ENCODE measurements at regions not wholly inside any gene's neighbourhood (a gene's known extent, or its start where the extent isn't known, plus 50 kb on each side); places are given as distances from the start of the nearest gene placed in this dataset.

DNA sequence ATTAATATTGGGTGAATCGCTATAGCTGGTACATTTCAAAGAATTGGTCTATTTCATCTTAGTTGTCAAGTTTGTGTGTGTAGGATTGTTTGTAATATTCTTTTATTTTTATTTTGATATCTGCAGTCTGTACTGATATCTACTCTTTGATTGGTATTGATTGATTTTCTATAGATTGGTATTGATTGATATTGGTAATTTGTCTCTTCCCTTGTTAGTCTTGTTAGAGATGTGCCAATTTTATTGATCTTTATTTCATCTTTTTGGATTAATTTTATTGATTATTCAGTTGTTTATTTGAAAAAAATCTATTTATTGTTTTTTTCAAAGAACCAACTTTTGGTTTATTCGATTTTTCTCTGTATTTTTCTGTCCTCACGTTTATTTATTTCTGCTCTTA lies 61.4 kb downstream of the TM2D3 start:
- in situ Hi-C loops (cut with MboI; ENCODE audit: low pct_unique_long_range_greater_than_20kb, low sequenced_read_pairs): no loop called here
- DNase-seq: no peak

DNA sequence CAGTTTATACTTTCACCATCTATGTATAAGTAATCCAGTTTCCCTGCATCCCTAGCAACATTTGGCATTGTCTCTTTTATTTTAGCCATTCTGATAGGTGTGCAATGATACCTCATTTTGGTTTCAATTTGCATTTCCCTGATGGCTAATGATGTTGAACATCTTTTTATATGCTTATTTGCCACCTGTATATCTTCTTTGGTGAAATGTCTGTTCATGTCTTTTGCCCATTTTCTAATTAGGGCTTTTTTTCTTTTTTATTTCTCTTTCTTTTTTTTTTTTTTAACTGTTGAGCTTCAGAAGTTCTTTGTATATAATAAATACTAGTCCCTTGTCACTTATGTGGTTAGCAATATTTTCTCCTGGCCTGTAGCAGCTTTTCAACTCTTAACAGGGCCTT lies 68.9 kb downstream of the TM2D3 start:
- in situ Hi-C loops (cut with MboI; ENCODE audit: low pct_unique_long_range_greater_than_20kb, low sequenced_read_pairs): no loop called here

DNA sequence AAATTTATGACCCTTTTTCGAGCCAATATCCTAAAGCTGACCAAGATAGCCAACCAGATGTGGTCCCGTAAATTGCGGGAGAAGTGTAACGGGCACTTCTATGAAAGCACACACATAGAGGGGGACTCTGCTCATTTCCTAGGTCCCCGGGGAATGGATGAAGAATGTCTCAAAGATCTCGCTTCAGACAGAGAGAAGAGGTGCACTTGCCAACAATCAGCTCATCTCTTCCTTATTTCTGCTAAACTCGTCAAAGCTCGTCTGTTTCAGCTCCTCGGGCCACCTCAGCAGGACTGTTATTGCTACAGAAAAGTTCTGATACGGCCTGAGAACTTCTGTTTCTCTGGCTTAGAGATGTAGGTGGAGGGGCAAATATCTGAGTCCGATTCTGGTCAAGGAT lies 71.8 kb downstream of the TM2D3 start:
- DNase-seq: no peak
- in situ Hi-C loops (cut with MboI; ENCODE audit: low pct_unique_long_range_greater_than_20kb, low sequenced_read_pairs): no loop called here

More for the DNA sequence above, 68.9 kb downstream of the TM2D3 start:
- no peak for DNase-seq

DNA sequence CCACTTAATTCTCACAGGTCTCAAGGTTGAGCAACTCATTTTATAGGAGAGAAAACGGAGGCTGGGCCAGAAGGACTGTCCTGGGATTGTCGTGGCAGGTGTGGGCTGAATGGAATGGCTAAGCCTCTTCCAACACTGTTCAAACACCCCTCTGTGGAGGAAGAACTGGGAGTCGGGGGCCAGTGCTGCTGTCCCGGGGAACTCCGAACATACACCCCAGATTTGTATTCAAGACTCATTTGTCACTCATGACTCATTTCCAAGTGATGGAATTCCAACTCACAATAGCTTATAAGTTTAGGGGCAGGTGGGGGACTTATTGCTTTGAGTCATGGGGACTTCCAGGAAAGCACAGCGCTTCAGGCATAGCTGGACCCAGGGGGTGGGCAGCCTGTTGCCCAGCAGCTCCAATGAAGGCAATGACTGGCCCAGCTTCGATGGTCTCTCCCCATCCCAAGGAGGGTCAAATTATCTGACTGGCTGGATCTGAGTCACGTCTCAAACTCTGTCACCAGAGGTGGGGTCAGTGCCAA lies 72.5 kb downstream of the TM2D3 start:
- DNase-seq: no peak
- in situ Hi-C loops (cut with MboI; ENCODE audit: low pct_unique_long_range_greater_than_20kb, low sequenced_read_pairs): no loop called here

DNA sequence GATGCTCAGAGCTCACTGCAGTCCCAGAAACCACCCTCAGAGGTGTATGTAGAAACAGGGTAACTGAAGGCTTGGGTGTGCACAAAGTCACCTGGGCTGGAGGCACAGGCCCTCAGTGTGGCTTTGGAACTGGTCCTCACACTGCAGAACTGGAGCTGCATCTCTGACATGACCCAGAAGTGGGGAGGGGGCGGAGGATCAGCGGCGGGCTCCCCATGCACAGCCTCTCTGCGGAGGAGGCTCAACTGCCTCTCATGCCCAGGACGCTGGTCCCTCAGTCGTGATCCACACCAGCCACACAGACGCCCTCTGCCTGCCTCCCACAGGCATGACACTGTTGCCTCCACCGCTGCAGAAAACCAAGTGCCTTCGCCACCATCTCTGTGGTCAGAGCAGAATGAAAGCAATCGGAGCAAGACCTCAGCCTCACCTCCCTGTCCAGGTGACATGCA lies 73.7 kb downstream of the TM2D3 start:
- in situ Hi-C loops (cut with MboI; ENCODE audit: low pct_unique_long_range_greater_than_20kb, low sequenced_read_pairs): no loop called here

DNA sequence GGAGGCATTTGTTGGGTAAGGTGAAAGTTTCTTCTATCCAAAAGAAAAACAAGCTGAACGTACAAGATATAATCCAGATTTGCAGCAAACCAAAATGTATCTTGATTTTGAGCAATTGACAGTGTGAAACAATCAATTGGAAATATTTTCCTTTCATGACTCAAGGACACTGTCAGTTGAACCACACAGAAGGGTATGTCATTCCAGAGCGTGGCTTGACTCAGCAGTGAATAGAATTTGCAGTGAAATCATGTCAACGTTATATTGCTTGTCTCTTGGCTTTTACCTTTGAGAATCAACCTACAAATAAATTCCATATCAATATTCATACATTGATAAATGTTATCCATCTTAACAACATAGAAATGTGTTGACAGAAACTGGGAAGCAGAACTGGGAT lies 78.2 kb downstream of the TM2D3 start:
- in situ Hi-C loops (cut with MboI; ENCODE audit: low pct_unique_long_range_greater_than_20kb, low sequenced_read_pairs): no loop called here
- DNase-seq: no peak

More for the DNA sequence above, 73.7 kb downstream of the TM2D3 start:
- DNase-seq: peak; percentile 61

DNA sequence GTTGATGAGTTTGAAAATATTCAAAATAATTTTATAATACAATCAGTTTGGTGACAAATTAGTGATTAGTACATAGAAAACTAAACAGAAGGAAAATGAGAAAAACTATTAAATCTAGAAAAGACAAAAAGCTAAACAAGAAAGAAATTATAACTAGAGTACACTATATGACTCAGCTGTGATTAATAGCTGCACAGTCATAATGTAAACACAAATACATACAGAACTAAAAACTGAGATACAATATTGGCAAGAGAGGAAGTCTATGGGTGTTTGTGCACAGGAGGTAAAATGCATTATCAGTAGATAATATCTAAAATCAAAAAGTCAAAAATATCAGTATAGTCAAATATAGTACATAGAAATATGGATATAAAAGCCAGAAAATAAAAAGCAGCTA lies 80.7 kb upstream of the PCSK6 start:
- in situ Hi-C loops (cut with MboI; ENCODE audit: low pct_unique_long_range_greater_than_20kb, low sequenced_read_pairs): no loop called here
- DNase-seq: no peak

DNA sequence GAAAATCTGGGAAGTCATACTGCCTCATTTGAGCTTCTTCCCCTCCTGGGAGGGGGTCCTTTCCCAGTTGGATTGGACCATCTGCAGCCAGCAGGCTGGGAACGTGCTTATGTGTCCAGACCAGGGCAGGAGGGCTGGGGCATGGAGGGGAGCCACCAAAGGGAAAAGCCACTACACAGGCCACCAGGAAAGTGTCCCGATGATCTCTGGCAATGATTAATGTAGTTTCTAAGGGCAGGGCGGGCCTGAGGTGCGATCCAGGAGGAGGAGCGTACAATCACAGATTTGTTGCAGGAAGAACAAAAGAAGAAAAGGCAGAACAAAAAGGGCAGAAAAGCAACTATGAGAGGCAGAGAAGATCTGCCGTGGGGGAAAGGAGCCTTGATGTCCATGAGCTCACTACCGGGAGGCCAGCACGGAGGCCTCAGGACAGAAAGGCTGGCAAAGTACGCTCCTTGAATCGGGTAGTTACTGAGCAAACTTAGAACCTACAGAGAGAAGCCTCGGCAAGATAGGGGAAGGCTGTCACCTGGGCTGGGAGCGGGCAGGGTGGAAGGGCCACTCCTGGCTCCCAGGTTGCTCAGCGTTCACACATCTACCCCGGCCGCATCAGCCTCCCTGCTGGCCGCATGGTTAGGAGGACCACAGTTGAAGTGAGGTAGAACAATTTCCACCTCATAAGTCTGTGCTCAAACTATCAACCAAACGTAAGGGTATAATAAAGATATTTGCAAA lies 79.5 kb upstream of the PCSK6 start:
- in situ Hi-C loops (cut with MboI; ENCODE audit: low pct_unique_long_range_greater_than_20kb, low sequenced_read_pairs): no loop called here

DNA sequence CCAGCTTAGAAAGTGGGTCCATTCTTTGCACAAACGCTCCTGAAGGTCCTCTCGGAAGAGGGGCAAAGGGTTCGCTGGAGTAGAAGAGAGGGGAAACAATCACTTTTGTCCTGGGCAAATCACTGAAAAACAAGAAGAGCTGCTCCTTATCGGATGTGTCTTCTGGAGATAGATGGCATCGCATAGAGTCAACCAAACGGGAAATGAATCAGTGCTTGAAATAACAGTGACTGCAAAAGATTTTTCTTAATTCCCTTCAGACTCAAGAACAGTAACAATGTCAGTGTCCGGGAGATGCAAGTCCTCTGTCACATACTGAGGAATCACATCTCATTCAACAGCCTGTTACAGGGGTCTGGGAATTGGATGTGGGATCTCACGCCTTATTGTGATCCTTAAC lies 78.8 kb upstream of the PCSK6 start:
- in situ Hi-C loops (cut with MboI; ENCODE audit: low pct_unique_long_range_greater_than_20kb, low sequenced_read_pairs): no loop called here
- DNase-seq: no peak

More for the DNA sequence above, 79.5 kb upstream of the PCSK6 start:
- no peak for DNase-seq

DNA sequence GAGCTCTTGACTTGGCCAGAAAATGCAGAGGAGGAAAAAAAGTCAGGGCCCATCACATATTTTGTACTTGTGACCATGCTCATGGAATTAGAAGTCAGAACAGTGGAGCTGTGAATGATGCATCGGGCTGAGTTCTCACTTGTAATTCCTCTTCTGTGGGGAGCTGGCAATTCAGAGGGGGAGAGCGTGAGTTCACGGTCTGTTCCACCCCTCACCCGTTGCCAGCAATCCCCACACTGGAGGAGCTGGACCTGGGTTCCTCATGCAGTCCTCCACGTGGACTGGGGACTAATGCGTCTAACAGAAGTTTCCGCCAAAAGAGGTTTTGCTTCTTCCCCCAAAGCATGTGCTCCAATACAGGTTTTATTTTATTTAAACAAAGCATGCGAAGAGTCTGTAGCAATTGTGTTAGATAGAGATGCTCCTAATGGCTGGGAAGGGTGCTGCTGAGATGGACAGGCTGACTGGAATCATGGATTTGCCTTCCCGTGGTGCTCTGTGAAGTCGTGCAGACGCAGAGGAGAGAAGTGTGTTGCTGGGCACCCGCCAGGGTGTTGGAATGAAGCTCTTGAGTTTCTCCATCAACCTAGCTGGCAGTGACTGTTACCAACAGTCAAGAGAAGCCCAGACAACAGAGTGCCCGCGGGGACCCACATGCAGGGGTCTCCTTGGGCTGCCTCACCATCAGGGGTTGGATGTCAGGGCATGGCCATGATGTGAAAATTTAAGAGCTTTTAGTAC lies 77.4 kb upstream of the PCSK6 start:
- no peak for DNase-seq
- in situ Hi-C loops (cut with MboI; ENCODE audit: low pct_unique_long_range_greater_than_20kb, low sequenced_read_pairs): no loop called here

DNA sequence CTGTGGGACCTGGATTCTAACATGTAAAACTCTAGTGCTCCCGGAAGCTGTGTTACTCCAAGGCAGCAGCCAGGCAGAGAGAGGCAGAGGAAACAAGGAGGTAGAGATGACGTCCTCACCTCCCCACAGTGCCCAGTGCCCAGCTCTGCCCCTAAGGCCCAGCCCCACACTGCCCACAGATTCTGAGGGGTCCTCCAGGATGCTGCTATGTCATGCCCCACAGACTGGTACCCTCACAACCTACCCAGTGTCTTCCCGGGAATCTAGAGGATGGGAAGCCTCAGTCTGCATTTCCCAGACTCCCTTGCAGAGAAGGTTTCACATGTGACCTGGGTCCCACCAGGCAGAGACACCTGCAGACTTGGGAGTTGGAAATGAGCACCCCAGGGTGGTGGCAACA lies 75.9 kb upstream of the PCSK6 start:
- in situ Hi-C loops (cut with MboI; ENCODE audit: low pct_unique_long_range_greater_than_20kb, low sequenced_read_pairs): no loop called here
- DNase-seq: no peak

DNA sequence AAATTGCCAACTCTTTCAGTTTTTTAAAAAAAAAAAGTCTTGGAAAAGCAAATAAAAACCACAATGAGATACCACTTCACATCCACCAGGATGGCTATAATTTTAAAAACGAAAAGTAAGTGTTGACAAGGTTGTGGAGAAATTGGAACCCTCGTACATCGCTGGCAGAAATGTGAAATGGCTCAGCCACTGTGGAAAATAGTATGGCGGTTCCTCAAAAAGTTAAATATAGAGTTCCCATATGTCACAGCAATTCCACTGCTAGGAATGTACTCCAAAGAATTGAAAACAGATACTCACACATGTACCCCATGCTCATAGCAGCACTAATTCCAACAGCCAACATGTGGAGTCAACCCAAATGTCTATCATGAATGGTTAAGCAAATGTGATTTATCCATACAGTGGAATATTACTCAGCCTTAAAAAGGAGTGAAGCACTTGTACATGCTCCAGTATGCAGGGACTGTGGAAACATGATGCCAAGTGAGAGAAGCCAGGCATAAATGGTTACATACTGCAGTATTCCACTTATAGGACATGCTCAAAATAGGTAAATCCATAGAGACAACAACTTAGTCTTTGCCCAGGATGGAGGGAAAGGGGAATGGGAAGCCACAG lies 73.8 kb upstream of the PCSK6 start:
- in situ Hi-C loops (cut with MboI; ENCODE audit: low pct_unique_long_range_greater_than_20kb, low sequenced_read_pairs): no loop called here

DNA sequence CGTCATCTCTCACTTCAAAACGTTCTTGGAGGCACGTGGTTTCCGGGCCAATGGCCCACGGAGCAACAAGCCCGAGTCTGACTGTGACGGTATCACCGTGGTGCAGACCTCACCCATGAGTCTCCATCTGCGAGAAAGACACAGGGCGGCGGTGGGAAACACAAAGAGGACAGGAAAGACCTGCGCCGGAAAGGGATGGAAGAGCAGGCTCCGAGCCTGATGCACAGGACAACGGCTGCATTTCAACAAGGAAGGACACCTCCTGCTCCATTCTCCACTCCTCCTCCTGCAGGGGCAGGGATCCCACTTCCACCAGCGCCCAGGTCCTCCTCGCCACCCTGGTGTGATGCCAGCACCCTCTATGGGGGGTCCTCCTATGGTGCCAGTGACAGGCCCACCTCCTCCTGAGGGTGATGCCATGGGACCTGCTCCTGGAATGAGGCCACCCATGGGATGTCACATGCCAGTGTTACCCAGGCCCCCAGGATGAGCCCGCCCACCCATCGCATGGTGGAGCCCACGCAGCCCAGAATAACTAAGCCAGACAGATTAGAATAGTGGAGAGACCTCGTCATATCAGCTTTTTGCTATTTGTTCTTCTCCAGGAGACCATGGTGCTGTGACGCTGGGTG lies 73.0 kb upstream of the PCSK6 start:
- in situ Hi-C loops (cut with MboI; ENCODE audit: low pct_unique_long_range_greater_than_20kb, low sequenced_read_pairs): no loop called here
- no peak for DNase-seq

More for the DNA sequence above, 73.8 kb upstream of the PCSK6 start:
- no peak for DNase-seq

DNA sequence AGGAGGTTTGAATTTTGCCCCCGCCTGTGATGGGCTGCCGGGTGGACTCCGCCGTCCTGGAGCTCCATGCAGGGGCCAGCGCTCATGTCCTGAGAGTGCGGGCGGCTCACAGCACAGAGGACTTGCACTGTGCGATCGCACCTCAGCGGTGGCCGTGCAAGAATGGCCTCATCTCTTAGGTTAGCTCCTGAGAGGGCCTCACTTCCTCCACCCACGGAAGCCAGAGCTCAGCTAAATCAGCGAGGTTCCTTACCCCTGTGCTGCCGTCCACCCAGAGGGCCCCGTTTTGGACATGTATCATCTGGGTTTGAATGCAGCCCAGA lies 72.0 kb upstream of the PCSK6 start:
- in situ Hi-C loops (cut with MboI; ENCODE audit: low pct_unique_long_range_greater_than_20kb, low sequenced_read_pairs): no loop called here

DNA sequence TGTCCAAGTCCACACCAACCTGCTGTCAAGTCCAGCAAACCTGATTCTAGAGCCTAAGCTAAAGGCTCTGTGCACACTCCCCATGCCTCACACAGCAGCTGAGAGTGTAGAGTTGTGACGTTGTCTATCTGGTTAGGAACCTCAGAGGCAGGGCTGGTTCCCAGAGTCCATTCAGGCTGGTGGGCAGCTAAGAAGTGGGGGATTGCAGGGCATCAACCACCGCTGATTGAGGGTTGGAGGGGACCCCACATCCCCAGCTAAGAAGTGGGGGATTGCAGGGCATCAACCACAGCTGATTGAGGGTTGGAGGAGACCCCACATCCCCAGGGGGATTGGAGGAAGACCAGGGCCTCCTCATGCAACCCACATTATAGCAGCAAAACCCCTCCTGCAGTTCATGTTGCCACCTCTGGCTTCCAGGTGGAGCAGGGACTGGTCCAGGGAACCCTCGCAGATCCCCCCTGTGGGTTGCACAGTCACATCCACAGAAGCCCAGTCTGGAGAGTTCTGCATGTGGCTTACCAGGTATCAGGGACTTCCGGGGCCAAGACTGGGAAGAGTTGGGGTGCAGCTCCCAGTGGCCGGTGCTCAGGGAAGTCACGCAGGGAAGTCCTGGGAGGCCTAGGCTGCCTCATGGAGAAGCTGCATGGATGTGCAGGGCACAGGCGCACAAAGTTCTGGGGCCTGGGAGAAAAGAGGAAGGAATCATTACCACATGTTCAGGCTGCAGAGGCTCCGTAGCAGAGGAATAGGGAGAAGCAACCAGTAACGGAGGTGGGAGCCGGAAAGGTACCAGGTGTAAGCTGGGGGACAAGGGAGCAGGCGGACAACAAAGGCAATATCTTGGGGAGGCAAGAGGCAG lies 71.4 kb upstream of the PCSK6 start:
- in situ Hi-C loops (cut with MboI; ENCODE audit: low pct_unique_long_range_greater_than_20kb, low sequenced_read_pairs): no loop called here
- DNase-seq: peak; percentile 27

More for the DNA sequence above, 72.0 kb upstream of the PCSK6 start:
- DNase-seq: no peak

DNA sequence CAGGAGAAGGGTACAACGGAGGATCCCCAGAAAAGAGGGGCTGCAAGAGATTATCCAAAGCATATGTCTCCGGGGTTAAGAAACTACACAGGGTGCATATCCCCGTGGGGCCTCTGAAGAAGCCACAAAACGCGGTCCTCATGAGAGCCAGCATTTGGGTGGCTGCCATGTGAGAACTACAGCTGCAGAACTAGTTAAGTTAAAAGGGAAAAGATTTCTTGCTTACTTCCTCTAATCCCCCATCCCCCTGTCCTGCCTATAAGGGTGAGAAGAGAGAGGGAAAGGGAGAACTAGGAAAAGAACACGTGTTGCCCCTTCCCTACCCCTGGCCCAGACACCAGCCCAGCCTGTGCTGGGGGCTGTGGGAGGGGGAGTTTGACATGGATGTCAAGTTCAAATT lies 70.4 kb upstream of the PCSK6 start:
- in situ Hi-C loops (cut with MboI; ENCODE audit: low pct_unique_long_range_greater_than_20kb, low sequenced_read_pairs): no loop called here
- peak; percentile 45 for DNase-seq

DNA sequence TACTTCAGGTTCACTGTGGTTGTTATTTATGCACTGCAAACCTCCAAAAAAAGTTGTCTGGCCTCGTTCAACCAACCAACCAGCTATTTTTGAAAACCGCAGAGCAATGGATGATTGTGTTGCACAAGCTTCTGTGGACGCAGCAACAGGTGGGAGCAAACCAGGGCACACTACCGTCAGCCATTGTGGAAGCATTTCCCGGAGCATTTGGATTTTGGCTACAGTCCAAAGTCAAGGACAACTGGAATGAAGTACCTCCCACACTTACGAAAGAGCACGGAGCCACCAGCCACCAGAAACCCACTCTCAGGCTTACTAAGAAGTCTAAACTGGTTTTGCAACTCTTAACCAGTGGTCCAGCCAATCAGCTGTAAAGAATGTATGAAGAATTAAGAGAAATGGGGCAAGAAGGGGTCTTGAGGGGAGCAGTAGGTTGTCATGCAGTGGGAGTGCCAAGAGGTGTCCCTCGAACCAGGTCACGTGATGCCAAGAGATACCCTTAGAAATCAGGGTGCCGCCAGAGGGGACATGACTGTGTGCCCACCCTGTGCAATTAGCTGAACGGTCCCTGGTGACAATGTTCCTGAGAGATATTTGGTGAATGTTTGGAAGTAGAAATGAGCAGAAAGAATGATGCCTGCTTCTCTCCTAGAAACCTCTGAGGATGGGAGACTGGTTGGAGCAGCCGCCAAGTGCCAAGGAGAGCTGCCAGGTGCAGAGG lies 68.9 kb upstream of the PCSK6 start:
- peak; percentile 45 for DNase-seq
- in situ Hi-C loops (cut with MboI; ENCODE audit: low pct_unique_long_range_greater_than_20kb, low sequenced_read_pairs): no loop called here

DNA sequence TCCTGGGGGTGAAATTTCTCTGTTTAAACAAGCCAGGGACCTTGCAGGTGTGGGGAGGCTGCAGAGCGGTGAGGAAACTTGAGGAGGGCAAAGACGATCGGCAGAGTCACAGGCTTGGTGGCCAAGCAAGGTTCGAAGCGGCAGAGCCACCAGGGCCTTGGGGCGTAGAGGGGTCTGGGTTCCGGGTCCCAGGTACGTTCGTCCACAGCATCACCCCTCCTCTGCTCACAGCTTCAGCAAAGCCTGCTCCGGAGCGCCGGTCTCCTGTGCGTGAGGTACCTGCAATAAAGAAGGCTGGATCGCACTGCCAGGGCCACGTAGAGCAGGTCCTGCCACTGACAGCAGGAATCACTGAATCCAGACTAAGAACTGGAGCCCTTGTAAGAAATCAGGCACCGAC lies 66.8 kb upstream of the PCSK6 start:
- no peak for DNase-seq
- in situ Hi-C loops (cut with MboI; ENCODE audit: low pct_unique_long_range_greater_than_20kb, low sequenced_read_pairs): no loop called here

All from KBM-7 (cell line).